Fibroblast of skin of right quadriceps (primary cell): ENCODE measurements at regions not wholly inside any gene's neighbourhood (a gene's known extent, or its start where the extent isn't known, plus 50 kb on each side); places are given as distances from the start of the nearest gene placed in this dataset.
"Not testable (repeated sequence)": the region's sequence is repeated elsewhere in the genome, so short reads cannot be mapped to it uniquely, and the experiment has no call there.

Source experiments
- DNase-seq: peaks from one replicate; pipeline ENCODE4 v3.0.0-alpha.2; 2013

DNA sequence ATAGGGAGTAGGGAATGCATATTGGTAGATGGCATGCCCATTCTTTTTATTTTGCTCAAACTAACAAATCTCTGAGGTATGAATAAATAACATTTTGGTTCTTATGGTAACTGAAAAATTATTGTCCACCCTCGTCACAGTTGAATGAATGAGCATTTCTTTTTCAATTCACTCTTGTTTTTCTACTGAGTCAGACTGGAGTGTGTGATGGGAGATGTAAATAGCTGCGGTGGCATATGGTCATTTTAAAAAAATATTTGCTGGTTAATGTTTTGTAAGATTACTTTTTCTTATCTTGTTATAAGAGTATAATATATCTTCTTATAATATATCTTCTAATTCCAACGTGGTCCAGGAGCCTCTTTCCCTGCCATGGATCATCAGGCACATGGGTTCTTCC, 586.5 kb downstream of the SLITRK5 start:
- no peak for DNase-seq

DNA sequence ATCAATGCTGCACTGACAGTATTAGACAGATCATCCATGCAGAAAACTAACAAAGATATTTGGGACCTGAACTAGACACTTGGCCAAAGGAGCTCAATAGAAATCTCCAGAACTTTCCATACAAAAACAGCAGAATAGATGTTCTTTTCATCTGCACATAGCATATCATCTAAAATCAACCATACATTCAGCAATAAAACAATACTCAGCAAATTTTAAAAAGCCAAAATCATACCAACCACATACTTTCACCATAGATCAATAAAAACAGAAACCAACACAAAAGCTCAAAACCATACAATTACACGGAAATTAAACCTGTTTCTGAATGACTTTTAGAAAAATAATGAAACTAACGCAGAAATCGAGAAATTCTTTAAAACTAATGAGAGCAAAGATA, 592.6 kb downstream of the SLITRK5 start:
- DNase-seq, result no peak

DNA sequence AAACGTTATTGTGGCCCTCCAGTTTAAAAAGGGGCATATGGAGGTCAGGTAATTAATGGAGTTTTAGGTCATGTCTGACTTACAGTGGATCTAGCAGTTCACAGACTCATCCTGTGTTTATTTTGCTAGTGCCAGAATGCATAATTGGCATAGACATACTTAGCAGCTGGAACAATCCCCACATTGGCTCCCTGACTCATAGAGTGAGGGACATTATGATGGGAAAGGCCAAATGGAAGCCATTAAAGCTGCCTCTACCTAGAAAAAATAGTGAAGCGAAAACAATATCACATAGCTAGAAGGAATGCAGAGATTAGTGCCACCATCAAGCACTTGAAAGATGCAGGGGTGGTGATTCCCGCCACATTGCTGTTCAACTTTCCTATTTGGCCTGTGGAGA, 610.7 kb downstream of the SLITRK5 start:
- DNase-seq, result no peak

DNA sequence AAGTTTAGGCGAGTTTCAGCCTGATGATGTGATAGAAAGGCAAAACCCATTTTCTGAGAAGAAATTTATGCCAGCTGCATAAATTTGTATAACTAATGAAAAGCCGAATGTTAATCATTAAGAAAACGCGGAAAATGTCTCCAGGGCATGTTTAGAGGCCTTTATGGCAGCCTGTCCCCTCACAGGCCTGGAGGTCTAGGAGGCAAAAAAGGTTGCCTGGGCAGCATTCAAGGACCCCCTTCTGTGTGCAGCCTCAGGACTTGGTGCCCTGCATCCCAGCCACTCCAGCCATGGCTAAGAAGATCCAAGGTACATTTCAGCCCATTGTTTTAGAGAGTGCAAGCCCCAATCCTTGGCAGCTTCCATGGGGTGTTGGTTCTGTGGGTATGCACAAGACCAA, 614.2 kb downstream of the SLITRK5 start:
- no peak for DNase-seq

DNA sequence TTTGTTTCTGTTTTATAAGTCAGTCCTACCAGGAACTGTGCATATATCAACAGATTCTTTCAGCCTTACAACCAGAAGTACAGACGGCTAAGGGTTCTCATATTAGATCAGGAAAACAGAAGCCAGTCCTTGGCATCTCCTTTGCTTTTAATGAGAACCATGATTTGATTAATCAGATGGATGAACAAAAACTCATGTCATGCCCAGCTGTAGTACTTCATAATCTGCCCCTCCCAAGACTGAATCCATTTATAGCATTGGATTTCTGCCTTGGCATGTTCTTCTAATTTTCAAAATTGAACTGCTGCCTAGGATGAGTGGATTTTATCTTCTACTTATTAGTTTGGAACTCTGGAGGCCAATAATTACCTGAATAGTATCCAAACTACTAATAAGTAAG, 617.2 kb downstream of the SLITRK5 start:
- DNase-seq, result no peak

DNA sequence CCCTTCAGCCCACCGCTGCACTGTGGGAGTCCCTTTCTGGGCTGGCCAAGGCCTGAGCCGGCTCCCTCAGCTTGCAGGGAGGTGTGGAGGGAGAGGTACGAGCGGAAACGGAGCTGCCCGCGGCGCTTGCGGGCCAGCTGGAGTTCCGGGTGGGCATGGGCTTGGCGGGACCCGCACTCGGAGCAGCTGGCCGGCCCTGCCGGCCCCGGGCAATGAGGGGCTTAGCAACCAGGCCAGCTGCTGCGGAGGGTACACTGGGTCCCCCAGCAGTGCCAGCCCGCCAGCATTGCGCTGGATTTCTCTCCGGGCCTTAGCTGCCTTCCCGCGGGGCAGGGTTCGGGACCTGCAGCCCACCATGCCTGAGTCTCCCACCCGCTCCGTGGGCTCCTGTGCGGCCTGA, 620.6 kb downstream of the SLITRK5 start:
- not testable (repeated sequence) for DNase-seq

DNA sequence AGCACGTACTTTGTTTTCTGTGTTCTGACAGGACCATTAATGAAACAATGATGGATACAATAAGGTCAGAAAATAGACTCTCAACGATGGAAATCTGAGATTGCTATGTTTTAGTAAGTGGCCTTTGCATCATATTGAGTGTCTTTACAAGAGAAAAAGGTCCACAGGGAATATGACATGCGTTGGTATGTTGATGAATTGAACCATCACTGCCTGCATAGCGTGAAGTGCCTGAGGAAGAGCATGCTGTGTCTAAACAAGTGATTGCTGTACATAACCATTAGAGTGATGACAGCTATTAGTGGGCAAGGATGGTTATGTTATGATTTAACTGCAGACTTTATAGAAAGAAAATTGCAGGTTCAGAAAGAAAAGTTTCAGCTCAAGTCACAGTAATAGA, 623.2 kb downstream of the SLITRK5 start:
- DNase-seq, result no peak

DNA sequence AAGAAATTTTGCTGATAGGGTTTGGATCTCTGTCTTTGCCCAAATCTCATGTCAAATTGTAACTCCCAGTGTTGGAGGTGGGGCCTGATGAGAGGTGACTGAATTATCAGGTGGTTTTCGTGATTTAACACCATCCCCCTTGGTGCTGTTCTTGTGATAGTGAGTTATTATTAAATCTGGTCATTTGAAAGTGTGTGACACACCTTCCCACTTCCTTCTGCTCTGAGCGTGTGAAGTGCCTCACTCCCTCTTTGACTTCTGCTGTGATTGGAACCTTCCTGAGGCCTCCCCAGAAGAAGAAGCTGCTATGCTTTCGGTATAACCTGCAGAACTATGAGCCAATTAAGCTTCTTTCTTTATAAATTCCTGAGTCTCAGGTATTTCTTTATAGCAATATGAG, 632.0 kb downstream of the SLITRK5 start:
- no peak for DNase-seq

DNA sequence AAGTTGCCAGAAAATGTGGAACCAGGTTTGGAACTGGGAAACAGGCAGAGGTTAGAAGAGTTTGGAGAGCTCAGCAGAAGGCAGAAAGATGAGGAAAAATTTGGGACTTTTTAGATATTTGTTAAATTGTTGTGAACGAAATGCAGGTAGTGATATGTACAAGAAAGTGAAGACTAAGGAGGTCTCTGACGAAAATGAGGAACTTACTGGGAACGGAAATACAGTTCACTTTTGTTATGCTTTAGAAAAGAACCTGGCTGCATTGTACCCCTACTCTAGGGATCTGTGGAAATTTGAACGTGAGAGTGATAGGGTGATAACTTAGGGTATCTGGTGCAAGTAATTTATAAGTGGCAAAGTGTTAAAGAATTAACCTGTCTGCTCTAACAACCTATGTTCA, 632.4 kb downstream of the SLITRK5 start:
- DNase-seq, result no peak

DNA sequence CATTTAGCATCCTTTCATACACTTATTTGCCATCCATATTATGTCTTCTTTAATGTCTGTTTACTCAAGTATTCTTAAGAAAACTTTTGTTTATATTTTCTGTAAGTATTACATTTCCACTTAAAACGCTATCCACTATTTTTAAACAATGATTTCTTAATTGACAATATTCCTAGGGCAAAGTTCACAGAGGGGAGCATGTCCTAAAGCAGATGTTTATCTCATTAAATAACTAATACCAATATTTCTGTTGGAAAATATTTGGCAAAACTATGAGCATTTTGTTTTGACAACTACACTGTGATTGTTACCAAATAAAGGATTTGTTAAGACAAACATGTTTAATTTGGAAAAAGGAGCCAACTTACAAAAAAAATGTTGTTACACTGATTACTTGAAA, 643.3 kb downstream of the SLITRK5 start:
- no peak for DNase-seq

DNA sequence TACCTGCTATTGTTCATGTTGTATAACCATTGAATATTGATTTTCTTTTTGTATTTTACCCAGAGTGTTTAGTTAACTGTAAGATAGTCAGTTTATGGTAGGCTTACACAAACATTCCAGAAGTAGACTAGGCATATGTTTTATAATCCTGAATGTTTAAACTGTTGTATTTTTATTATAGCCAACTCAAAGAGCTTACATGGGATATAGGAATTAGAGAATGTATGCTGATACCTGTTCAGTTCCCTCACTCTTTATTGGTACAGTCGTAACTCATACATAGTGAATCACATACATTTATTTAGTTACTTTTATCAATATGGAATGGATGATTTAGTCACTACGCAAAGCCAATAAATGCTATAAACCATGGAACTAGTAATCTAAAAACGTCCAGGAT, 657.9 kb downstream of the SLITRK5 start:
- no peak for DNase-seq

DNA sequence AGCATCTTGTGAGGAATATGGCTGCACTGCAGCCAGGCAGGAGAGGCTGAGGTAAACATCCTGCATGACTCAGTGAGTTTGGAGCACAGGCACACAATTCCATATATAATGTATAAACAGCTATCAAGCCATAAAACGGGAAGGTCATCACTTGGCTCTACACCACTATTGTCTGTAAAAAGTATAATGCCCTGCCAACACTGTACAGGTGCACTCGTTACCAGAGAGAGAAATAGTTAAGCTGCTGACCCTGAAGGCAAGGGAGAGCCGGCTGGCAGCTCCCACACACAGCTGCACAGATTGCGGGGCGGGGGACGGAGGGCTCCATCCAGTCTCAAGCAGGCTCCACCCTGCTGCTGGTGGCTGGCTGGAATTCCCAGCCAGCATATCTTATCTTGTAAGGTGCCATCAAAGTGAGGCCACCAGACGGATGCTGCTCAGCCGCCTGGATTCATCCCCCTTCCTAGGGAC, 668.1 kb downstream of the SLITRK5 start:
- DNase-seq, result no peak

DNA sequence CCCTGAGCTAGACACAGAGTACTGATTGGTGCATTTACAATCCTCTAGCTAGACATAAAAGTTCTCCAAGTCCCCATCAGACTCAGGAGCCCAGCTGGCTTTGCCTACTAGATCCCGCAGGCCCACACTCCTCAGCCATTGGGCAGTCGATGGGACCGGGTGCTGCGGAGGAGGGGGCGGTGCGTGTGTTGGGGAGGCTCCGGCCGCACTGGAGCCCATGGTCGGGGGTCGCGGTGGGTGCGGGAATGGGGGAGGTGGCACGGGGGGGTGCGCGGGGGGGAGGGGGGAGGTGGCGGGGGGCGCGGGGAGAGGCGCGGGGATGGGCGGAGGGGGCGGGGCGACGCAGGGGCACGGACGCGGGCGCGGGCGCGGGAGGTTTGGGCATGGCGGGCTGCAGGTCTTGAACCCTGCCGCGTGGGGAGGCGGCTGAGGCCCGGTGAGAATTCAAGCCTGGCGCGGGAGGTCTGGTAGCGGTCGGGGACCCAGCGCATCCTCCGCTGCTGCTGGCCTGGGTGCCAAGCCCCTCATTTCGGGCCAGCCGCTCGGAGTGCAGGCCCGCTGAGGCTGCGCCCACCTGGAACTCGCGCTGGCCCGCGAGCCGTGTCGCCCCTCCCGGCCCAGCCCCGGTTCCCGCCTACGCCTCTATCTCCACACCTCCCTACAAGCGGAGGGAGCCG, 674.1 kb downstream of the SLITRK5 start:
- no peak for DNase-seq

DNA sequence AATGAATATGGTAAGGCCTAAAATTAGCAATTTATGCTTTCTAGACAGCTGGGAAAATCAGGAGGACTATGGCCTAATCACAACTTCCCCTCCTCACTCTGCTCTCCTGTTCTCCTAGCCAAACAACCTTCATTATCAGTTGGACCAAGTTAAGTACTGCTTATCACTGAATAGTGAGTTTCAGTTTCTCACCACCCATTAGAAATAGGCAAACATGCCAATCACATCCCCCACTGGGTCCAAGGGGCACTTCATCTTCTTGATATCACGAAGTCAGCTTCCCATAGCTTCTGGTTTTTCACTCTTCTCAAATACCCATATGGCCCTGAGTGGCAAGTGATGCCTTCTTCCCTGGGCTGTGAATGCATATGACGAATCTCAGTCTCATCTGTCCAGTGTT, 689.6 kb downstream of the SLITRK5 start:
- no peak for DNase-seq

DNA sequence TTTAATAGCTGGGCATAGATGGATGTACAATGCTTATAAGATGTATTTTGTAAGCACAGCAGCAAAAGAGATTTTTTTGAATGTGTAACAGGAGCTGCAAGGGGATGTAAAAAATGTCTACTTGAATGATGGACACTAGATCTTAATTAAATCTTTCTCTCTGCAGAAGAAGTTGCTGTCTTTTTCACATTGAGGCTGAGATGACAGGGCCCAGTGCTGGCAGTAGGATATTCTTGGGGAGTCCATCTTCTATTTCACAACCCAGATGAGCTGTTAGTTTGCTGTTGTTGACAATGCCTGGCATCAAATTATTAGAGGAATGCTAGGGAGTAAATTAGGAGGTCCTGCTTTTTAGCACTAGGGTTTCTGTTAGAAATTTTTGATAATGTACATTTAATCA, 698.7 kb downstream of the SLITRK5 start:
- DNase-seq, result no peak

DNA sequence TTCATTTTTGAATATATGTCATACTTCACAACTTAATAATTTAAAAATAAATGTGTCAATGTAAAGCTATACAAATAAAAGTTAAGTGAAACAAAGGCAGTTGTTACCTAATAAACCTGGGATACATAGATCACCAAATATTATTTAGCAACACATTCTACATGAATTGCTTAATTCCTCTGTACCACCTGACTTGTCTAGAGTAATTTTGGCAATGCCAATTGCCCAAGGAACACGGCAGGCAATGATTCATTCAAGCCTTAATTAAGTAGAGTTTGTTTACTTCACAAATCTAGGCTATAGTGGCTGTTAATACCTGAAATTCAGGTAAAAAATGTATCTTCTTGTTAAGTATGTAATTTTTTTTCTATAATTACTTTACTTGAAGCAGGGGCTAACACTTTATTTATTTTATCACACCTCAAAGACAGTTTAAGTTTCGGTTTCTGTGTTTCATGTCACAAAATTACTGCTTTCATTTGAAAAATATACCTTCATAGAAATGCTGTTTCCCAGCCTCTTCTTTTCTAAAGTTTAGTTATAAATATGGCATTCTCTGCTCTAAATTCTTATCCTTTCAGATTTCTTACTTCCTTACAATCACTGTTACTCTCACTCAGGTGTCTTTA, 705.7 kb downstream of the SLITRK5 start:
- no peak for DNase-seq

DNA sequence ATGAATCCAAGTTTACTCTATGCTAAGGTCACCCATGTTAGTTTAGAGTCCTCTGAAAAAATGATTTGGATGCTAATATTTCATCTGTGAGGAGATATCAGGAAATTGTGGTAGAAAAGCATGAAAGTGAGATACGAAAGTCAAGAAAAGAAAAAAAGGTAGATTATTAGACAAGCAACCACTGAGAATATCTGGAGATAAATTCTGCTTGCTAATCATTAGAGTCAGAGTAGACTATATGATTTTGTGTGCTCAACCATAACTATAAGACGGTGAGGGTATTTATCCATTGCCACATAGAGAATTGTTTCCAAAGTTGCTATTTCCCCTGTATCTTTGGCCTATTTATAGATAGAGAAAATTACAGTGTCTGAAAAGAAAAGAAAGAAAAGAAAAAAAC, 706.7 kb downstream of the SLITRK5 start:
- no peak for DNase-seq

DNA sequence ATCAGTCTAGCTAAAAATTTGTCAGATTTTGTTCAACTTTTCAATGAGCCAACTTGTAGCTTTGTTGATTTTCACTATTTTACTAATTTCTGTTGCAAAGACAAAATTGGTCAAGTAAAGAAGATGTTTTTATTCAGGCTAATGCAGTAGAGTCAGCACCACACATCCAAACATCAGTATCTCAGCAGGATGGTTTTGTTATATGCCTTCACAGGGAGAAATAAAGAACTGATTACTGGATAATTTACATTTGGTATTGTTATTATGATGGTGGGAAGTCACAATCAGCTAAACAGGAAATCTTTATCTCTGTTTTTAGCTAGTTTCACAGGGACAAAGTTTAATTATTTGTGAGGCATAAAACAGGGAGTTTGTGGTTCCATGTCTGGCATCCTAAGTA, 713.4 kb downstream of the SLITRK5 start:
- DNase-seq, result no peak

DNA sequence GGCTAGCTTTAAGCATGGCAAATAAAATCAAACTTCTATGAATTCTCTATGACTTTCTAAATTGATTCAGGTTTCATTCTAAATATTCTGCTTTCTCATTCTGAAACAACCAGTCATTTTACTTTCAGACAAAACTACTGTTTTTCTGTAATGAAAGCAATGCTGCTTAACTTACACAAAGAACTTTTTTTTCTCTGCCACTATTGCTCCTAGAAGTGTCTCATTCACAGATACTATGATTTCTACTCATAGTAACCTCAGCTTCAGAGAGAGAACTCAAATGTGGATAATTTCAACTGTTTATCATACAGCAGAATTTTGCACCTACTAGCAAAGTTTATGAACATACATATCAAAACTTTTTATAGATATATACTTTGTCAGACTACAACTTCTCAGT, 724.6 kb downstream of the SLITRK5 start:
- DNase-seq, result no peak

DNA sequence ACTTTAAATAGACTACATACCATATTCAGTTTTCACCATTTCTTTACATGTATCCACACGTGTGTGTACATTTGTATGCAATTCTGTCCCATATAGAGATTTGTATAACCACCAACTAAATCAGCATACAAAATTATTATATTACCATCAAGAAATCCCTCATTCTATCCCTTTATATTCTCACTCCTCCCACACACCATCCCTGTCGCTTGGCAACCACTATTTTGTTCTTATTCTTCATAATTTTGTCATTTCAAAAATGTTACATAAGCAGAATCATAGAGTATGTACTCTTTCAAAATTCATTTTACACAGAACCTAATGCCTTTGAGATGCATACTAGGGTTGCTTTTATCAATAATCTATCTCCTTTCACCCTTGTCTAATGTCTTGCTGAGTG, 740.5 kb downstream of the SLITRK5 start:
- no peak for DNase-seq

DNA sequence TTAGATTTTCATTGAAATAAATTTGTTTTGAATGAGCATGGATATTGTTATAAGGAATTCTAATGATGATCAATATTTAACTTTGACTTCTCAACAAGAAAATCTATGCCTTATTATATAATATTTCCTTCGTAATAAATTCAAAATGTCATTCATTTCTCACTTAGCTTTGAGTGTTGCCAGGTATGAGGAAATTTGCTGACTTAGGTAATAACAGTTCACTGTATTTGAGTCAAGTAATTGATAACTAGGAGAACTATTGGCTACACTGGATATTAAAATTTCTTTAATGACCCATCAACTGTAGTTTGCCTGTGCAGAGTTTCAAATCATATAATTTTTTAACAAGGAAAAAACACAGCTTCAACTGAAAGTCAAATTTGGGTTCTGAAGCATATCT, 746.6 kb downstream of the SLITRK5 start:
- DNase-seq, result no peak

DNA sequence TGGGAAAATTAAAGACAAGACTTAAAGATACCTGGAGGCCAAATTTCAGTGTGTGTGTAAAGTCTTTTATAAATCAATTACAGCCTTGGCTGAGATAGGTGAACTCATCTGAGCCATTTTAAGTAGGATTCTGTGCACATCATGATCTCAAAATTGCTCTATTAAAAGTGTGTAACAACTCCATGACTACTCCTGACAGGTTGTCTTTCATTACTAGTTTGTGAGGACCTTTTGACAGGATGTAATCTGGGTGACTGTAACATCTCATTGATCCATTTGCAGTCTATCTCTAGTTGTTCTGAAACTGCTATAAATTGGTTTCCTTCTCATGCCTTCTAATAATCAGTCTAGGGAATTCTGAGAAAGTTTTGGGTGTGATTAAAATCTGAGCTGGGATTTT, 753.3 kb downstream of the SLITRK5 start:
- no peak for DNase-seq

DNA sequence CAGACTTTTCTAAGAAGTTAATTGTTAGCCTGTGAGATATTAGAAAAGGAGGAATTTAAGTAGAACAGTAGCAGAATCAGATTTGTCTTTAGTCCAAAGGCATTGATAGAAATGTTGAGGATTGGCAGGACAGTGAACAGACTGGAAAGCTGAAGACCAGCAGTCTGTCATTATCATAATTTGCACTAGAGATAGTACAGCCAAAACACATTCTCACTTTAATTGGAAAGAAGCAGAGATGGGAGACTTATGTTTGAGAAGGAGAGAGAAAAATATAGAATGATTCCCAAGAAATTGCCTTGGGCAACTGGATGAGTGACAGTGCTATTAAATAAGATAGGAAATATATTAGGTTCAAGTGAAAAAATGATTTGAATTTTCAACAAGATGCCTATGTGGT, 755.5 kb downstream of the SLITRK5 start:
- no peak for DNase-seq

DNA sequence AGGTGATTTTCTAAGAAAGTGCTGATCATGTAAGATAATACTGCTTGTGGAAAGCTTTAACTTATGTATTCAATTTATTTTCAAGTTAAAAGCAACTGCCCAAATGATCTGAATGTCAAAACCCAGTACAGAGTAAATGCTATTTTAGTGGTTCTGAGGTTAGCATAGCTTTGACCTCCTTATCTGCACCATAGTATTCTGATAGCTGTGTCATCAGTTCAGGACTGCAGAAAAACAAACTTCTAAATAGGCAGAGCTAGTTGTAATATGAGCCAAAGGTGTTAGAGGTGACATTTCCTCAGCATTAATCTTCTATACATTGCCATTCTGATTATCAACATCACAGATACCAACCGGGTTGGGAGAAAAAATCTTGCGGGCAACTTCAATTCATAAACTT, 758.7 kb downstream of the SLITRK5 start:
- no peak for DNase-seq

DNA sequence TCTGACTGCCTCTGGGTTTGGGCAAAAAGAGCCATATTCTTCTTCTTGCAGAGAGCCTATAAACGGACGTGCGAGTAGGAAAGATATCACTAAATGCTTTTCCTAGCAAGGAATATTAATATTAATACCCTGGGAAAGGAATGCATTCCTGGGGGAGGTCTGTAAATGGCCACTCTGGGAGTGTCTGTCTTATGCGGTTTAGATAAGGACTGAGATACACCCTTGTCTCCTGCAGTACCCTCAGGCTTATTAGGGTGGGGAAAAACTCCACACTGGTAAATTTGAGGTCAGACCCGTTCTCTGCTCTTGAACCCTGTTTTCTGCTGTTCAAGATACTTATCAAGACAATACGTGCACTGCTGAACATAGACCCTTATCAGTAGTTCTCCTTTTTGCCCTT, 763.8 kb downstream of the SLITRK5 start:
- no peak for DNase-seq
